ENCODE measurements at regions not wholly inside any gene's neighbourhood (a gene's known extent, or its start where the extent isn't known, plus 50 kb on each side); places are given as distances from the start of the nearest gene placed in this dataset.

DNA sequence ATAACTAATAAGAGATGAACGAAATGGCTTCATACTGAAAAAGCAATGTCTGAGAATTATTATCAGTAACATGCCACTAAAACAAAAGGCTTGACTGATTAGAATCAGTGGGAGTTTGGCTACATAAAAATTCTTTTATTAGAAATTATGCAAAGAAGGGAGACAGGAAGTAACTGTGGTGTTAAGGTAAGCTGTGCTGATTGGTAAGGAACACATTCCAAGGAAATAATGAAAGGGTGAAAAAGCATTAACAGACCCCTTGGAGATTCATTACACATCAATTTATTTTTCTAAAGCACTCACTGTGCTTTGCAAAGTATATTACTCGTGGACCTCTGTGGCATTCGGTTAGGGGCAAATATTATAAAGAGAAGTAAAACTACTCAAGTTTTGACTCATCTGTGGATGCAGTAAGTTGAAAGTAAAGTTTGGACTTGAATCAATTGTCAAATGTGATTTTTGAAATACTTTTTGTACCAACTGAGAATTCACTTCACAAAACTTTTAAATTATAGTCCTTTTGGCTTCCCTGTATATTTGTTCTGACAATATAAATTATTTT lies 176.1 kb upstream of the ZPLD1 start:
- no peak for DNase-seq

DNA sequence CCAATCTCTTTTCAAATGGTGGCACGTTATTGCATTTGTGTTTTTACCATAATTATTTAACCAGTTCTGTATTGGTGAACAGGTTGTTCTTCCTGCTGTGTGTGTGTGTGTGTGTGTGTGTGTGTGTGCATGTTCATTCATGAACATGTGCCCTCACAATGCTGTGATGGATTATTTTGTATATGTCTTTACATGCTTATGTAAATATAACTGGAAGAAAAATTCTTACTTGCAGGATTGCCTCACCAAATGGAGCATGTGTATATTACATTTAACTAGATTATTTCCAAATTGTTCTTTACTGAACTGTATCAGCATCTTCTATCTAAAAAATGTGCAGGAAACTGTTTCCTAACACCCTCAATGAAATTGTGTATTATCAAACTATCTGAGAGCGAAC lies 175.2 kb upstream of the ZPLD1 start:
- no peak for DNase-seq

DNA sequence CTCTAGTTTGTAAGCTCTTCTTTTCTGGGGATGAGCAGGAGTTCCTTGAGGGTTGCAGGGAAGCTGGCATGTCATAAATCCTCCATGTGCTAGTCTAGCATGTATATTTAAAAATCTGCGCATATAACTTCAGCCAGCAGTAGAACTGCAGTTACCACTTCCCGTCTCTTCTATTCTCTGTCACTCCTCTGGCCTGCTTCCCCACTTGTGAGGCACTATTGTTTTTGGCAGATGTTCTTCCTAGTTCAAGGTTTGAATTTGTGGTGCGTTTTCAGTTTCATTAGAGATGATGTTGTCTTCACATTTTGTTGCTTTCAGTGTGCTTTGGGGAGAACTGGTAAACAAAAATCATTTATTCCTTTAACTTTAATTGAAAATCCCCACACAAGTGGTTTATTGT lies 169.1 kb upstream of the ZPLD1 start:
- no peak for DNase-seq

DNA sequence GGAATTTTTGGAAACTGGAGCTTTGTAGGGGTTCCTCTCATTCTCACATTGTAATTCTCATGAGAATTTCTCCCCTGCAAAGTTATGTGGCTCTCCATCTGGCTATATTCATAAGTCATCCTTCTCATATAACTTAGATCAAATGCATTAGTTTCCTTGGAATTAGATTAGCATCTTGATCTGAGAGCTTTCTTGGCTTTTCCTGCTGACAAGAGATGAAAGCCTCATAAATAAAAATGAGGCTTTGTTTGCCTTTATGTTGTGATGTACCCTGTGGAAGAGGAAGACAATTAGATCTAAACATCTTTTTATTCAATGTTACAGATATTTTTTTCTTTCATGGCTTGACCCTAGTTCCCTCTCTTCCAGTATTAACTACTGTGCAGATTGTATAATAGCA lies 165.4 kb upstream of the ZPLD1 start:
- no peak for DNase-seq

DNA sequence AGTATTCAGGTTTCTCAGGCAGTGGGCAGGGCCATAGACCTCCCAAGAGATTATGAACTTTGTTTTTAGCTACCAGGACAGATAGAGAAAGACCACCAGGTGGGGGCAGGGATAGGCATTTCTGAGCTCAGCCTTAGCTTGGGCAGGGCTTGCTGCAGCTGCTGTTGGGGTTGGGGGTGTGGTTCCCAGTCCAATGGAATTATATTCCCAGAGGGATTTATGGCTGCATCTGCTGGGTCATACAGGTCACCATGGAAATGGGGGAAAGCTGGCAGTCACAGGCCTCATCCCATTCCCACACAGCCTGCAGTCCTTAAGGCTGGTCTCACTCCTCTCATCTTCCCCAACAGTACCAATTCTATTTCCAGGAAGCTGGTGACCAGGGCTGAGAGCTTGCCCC lies 144.6 kb upstream of the ZPLD1 start:
- no peak for DNase-seq

DNA sequence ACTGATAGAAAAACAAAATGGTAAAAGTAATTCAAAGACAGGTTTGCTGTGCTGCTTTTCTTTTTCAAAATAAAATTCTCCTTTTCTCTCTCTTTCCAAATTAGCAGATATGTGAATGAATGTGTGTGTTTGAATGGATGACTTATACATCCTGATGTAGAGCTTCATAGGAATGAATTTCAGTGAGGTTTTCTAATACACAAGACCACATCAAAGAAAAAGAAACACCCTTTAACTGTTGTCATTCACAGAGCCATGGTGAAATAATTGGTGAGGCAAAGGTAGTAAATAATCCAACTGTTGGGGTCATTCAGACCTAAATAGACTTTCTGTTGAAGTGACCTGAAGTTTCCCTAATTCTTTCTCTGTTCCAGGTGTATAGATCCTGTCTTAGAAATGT lies 139.1 kb upstream of the ZPLD1 start:
- DNase-seq = no peak

DNA sequence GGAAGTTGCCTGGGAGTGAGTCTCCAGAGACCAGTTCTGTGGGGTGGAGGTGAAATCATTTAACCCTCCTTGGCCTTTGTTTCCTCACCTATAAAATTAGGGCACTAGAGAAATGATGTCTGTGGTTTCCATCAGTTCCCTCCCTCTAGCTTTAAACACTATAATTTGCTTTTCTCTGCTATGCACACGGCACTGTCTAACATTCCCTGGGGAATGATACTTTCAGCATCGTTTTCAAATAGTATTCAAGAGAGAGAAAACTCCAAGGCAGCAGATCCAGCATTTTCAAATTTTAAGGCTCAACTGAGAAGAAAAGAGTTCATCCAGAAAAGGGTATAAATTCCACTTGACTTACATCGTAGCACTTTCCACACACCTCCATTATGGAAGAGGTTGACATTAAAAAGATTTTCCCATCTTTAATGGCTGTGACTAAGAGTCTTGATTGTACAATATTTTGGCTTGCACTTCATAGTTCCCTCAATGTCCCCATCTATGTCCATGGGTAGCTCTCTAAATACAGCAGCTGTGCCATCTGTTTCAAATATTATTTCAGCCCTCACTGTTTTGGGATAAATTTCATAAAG lies 137.7 kb upstream of the ZPLD1 start:
- no peak for DNase-seq

DNA sequence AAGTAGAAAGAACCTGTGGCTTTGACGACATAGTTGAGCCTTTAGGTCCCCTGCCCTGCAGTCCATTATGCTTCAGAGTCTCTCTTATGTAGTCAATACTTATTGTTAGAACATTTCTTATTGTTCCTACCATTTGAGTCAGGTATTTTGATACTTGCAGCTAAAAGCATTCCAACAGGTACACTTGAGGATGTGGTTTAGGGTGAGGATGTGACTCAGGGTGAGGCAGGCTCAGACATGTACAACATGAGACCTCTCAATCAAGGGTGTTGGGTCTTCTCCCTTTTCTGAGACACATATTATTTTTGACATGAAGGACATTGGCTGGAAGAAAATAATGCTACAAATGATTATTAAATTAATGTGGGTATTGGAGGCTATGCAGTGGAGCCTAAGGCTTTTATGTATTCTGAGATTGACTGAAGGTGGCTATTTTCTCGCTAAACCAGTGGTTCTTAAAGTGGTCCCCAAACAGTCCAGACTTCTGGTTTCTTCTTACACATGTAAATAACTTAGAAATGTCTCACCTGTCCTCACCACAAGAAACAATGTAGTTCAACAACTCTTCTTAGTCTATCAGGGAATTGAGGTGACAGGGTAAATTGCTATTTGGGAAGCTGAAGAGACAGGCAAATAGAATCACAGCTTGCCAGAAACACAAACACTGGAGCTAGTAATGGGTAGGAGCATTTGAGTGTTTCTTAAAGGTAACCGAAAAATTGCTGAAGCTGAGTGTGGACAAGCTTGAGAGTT lies 135.5 kb upstream of the ZPLD1 start:
- DNase-seq = no peak

DNA sequence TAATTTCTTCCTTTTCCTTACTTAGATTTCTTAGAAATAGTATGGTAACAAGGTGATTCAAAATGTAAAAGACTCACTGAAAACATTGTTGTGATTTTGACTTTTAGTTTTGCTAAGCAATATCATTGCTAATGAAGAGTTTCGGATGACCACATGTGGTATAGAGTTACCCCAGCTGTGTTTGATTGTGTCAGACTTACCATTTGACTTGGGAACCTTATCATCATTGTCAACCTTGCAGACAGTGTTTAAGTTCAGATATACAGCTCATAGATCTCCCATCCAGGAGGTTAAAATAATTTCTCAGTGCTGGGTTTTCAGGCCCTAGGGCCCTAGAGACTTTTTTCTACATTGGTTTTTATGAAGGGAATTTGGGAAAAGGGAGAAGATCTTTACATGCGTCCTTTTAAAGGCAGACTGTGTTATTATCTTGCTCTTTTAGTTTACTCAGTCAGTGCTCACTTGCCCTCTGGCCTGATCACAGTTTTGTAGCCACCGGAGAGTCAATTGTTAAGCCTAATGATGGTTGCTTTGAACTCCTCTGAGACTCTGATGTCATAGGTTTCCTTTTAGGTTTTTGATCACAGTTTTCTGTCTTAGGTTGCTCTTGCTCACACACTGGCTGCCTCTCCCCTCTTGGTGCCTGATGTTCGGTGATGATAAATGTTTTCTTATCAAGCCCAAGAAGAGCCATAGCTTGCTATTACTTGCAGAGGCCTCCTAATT lies 133.5 kb upstream of the ZPLD1 start:
- DNase-seq = no peak

DNA sequence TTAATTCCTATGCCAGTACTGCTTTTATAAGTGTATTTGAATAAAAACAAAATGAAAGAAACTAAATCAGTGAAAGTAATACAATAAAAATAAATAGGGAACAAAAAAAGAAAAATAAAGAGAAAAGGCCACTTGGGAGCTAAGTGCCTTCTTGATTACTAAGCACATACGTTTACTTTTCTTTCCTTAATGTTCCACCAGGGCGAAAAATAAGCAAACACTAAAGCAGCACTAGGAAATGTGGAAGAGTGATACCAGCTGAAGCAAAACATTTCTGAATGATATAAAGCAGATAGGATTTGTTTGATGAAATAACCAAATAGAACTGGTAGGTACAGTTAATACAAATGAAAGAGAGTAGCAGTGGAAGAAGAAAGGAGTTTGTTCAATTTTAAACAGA lies 132.8 kb upstream of the ZPLD1 start:
- DNase-seq = no peak

DNA sequence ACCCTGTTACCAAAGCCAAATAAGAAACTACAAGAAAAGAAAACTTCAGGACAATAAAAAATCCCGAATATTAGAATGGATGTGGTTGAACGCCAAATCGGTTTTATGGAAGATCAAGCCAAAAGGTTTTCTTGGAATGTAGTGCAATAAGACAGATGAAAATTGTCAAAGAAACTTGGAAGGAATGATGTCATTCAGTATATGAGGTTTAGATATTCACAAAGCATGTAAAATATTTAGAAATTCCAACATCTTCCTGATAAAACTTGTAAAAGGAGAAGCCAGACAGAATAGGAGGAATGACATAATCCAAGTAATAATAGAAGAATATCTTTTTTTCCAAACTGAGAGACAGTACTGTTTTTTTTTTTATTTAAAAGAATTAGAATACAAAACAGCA lies 130.3 kb upstream of the ZPLD1 start:
- no peak for DNase-seq

DNA sequence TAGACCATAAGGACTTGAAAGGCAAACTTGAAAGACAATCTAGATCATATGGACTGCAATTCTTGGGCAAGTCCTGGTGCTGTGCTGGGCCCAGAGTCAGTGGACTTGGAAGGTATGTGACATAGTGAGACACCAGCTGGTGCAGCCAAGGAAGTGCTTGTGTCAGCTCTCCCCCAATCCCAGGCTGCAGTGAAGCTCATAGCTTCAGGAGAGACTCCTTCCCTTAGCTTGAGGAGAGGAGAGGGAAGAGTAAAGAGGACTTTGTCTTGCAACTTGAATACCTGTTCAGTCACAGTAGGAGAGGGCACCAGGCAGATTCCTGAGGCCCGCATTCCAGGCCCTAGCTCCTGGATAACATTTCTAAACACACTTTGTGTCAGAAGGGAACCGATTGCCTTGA lies 127.4 kb upstream of the ZPLD1 start:
- no peak for DNase-seq

DNA sequence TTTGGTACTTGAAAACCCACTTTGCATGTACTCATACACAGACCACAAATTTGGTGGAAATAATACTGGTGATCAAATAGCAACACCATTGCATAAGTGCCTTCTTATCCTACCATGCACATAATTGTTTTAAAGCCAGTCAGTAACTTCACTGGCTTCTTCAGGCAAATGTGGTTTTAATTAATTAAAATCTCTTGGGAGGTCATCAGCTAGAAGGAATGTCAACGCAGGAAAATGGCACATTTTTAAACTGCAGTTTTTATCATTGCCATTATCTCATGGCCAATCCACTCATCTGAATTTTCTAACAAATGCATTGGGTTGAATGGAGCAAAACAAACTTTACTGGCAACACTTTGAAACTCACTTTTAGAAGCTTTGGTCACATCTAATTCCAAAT lies 105.7 kb upstream of the ZPLD1 start:
- no peak for DNase-seq

DNA sequence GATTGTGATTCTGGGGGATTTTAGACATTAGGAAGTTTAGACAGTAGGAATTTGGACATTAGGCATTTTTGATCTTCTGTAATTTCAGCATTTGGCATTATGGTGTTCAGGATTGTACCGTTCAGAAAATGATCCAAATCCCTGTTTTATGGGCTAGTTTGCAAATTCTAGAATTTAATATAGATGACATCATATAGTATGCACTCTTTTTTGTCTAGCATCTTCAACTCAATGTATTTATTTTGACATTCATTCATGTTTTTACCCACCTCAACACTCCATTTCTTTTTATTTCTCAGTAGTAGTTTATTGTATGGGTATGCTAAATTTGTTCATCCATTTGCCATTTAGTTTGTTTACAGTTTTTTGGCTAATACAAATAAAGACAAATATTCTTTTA lies 105.3 kb upstream of the ZPLD1 start:
- no peak for DNase-seq

DNA sequence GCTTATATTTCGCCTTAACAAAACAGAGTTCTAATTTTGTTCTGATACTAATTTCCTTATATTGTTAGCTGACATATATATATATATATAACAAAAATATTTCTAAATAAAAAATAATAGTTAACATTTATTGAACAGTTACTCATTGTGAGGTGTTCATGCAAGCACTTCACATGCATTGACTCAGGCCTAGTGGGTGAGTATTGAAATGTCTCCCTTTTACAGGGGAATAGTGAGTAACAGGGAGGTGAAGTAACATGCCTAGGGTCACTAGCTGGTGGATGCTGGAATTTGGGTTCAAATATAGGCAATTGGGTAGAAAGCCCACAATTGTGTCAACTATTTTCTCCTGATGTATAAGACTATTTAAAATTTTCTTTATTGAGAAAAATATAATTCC lies 102.6 kb upstream of the ZPLD1 start:
- no peak for DNase-seq

DNA sequence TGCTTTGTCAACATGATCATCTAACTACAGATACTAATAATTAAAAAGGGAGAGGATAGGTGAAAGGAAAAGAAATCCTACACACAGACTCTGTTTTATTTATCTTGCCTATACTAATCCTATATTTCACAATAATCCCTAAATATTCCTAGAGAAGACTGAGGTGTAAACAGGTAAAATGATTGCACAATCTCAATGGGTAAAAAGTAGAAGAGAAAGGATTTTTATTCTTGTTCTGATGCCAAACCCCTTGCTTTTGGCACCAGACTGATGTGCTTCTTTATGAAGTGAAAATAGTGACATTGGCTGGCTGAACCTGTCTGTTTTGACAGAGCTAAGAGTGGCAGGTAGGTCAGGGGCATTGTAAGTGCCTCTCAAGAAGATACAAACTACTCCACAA lies 101.9 kb upstream of the ZPLD1 start:
- DNase-seq = no peak

DNA sequence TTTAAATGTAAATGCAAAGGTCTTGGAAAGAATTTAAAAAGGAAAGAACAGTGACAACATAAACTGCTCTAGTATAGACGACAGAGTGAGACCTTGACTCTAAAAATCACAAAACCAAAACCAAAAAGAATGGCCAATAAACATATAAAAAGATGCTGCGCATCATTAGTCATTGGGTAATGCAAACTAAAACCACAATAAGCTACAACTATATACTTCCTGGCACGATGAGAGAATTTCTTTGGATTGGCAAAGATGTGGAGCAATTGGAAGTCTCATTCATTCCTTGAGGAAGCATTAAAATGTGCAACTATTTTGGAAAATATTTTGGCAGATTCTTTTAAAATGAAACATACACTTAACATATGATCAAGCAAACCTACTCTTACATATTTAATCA lies 98.7 kb upstream of the ZPLD1 start:
- DNase-seq = no peak

DNA sequence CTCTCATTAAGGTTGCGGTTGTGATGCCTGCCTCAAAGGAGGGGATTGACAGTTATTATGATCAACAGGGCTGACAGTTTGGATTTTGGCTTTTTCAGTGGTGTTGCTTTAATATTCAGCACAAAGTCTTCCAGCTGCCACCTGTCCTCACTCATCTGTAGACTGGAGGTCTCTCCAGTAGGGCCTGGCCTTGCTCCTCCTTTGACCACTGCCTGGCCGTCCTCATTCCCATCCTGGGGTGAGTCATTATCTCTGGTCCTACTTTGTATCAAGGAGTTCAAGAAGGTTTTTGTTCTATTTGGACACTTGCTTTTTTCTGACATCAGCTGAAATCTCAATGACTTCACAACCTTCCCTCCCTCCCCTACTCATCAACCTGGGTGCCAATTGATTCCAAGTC lies 95.1 kb upstream of the ZPLD1 start:
- DNase-seq = no peak

DNA sequence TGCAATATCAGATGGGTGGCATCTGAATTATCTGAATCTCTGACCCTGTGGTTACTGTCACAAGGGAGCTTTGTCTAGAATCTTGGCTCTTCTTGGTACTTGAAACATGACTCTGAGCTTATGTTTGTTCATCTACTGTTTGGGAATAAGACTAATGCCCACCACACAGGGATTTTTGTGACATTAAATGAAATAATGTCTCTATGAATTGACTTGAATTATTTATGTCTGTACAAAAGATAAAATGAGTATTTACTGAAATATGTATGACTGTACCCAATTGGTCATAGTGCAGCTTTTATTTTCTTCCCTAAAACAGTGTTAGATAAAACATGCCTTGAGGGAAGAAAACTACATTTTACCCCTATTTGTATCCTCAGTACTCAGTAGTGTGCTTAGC lies 87.9 kb upstream of the ZPLD1 start:
- no peak for DNase-seq

DNA sequence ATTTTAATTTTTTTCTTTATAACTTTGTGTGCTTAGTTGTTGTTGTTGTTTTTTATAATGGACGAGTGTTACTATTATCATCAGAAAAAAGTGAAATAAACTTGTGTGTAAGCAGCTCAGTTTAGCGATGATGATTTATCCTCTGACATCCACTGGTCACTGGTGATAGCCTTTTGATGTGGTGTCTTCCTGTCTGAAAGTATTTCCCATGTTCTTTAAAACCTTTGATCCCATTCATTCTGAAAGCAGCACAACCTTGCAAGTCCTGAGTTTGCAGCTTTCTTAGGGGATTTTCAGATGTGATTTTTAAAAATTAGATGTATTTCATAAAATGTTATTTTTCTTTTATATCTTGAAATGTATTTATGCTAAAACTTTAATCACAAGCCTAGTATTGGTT lies 85.9 kb upstream of the ZPLD1 start:
- no peak for DNase-seq

DNA sequence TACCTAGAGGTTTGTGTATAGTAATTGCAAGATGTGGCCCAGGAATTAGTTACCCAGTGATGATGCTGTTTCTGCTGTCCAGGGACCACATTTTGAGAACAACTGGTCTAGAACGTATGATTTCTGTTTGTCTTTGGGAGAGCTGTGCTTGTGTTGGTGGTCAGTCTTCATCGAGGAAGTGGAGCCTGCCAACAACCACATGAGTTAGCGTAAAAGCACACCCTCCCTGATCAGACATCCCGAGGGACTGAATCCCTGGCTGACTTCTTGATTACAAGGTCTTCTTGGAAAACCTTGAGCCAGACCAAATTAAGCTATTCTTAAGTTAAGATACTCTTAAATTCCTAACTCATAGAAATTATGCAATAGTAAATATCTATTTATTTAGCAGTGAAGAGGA lies 81.7 kb upstream of the ZPLD1 start:
- DNase-seq = no peak

DNA sequence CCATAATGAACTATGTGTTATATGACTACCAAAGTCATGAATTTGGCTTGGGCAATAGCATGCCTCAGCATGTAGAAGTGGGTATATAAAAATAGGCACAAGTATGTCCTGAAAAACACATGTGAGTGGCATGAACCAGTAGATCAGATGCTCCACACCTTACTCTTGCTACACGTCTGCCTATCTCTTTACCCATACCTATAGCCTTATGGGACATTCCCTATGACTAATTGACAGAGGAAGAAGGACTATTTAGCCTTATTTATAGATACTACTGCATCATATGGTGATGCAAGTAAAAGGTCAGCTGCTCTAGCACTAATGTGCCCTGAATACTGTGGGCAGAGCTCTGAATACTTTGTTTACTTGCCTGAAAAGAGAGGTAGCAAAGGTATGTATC lies 81.0 kb upstream of the ZPLD1 start:
- DNase-seq = no peak

DNA sequence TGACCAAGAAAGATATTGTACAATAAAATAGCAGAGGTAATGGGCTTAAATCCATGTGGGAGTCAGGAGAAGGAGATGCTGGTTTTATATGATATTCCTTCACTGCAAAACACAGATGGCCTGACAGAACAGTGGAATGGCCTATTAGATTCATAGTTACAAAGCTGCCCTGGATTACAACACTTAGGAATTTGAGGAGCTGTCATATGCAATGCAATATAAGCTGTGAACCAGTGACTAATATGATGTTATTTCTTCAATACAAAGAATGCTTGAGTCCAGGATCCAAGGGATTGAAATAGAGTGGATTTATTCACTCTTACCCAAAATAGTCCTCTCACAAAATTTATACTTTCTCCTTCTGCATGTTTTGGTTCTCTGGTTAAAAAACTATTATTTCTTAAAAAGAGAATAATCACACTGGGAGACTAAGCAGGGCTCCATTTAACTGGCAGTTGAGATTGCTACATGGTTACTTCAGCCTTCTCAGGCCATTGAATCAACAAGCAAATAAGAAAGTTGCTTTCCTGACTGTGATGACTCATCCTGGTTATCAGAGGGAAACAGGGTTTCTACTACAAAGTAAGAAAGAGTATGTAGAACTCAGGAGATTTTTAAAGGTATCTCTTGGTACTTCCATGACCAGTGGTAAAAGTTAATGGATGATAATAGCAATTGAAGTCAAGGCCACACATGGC lies 79.8 kb upstream of the ZPLD1 start:
- no peak for DNase-seq

DNA sequence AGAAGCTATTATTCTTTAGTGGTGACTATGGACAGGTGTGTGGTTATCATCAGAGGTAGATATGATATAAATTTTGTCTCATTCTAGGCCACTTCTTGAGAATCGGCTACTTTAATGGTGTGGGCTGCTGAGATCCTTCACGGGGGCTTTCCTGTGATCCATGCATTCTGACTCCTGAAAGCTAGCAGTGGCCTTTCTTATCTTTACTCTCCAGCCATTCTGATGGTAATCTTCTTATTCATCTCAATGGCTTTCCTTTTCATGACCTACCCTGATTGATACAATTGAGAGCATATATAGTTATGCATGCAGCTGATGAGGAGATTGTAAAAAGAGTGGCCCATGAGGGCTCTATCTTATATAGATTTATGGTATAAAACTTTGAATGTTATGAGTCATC lies 78.3 kb upstream of the ZPLD1 start:
- DNase-seq = no peak

Data from NCI-H1694 treated with DMSO at 0.1 percent for 48 hours (cell line).